NT2/D1 (cell line): ENCODE measurements at regions not wholly inside any gene's neighbourhood (a gene's known extent, or its start where the extent isn't known, plus 50 kb on each side); places are given as distances from the start of the nearest gene placed in this dataset.

Experiments
- SUZ12 ChIP-seq: IDR thresholded peaks from 2 replicates; pipeline ENCODE4 v1.6.1; 2011; ENCODE audit not compliant: insufficient read length, insufficient read depth; ENCODE audit errors: extremely low read depth
- ZNF274 ChIP-seq: IDR thresholded peaks from 2 replicates; pipeline ENCODE4 v1.6.1; 2011; ENCODE audit warnings: mild to moderate bottlenecking, low read depth, low read length

- TF ChIP-seq ZNF274, result no peak
- TF ChIP-seq SUZ12, result no peak
Measured at GRCh38 chr11:32226480-32226879, 135.6 kb downstream of the RCN1 start.
